Stimulated activated CD4-positive, alpha-beta T cell treated with anti-CD3 and anti-CD28 coated beads, Interleukin-1b, Interleukin-23, amount 100 ng/mL, for 48 hours (primary cell): ENCODE measurements at regions not wholly inside any gene's neighbourhood (a gene's known extent, or its start where the extent isn't known, plus 50 kb on each side); places are given as distances from the start of the nearest gene placed in this dataset.
"Not testable (repeated sequence)": the region's sequence is repeated elsewhere in the genome, so short reads cannot be mapped to it uniquely, and the experiment has no call there.

Experiments
- DNase-seq: peaks from one replicate; pipeline ENCODE4 v3.0.0-alpha.2; 2020

- no peak for DNase-seq
These were observed 129.5 kb downstream of the UTP18 start for GRCh38 chr17:51389875-51390274.

GRCh38 chr17:51391982-51392654 lies 131.8 kb downstream of the UTP18 start:
- no peak for DNase-seq

GRCh38 chr17:51395621-51396020 lies 135.3 kb downstream of the UTP18 start:
- DNase-seq, result no peak

GRCh38 chr17:51397361-51398127 lies 137.2 kb downstream of the UTP18 start:
- no peak for DNase-seq

GRCh38 chr17:51398128-51398525 lies 137.8 kb downstream of the UTP18 start:
- DNase-seq, result no peak

- no peak for DNase-seq
These were observed 138.3 kb downstream of the UTP18 start for GRCh38 chr17:51398687-51399086.

- no peak for DNase-seq
These were observed 140.9 kb downstream of the UTP18 start for GRCh38 chr17:51401279-51401678.

- DNase-seq, result no peak
These were observed 142.6 kb downstream of the UTP18 start for GRCh38 chr17:51402899-51403298.

- DNase-seq, result no peak
These were observed 147.2 kb downstream of the UTP18 start for GRCh38 chr17:51407576-51407975.

- DNase-seq, result no peak
These were observed 159.1 kb downstream of the UTP18 start for GRCh38 chr17:51419476-51419875.

- DNase-seq, result no peak
These were observed 161.2 kb downstream of the UTP18 start for GRCh38 chr17:51421525-51421924.

- DNase-seq, result no peak
These were observed 162.3 kb downstream of the UTP18 start for GRCh38 chr17:51422634-51423033.

- no peak for DNase-seq
These were observed 163.2 kb downstream of the UTP18 start for GRCh38 chr17:51423421-51424160.

- no peak for DNase-seq
These were observed 165.4 kb downstream of the UTP18 start for GRCh38 chr17:51425773-51426172.

GRCh38 chr17:51427323-51427811 lies 167.0 kb downstream of the UTP18 start:
- no peak for DNase-seq

GRCh38 chr17:51427856-51428255 lies 167.5 kb downstream of the UTP18 start:
- DNase-seq, result peak; percentile 69

- DNase-seq, result no peak
These were observed 168.5 kb downstream of the UTP18 start for GRCh38 chr17:51428668-51429495.

GRCh38 chr17:51429938-51430337 lies 169.6 kb downstream of the UTP18 start:
- not testable (repeated sequence) for DNase-seq

- DNase-seq, result no peak
These were observed 170.2 kb downstream of the UTP18 start for GRCh38 chr17:51430591-51430990.

GRCh38 chr17:51434434-51435170 lies 174.3 kb downstream of the UTP18 start:
- no peak for DNase-seq

GRCh38 chr17:51435171-51435552 lies 174.8 kb downstream of the UTP18 start:
- peak; percentile 26 for DNase-seq

GRCh38 chr17:51435641-51436091 lies 175.3 kb downstream of the UTP18 start:
- peak; percentile 34 for DNase-seq
